ENCODE measurements at regions not wholly inside any gene's neighbourhood (a gene's known extent, or its start where the extent isn't known, plus 50 kb on each side); places are given as distances from the start of the nearest gene placed in this dataset.
"Not testable (repeated sequence)": the region's sequence is repeated elsewhere in the genome, so short reads cannot be mapped to it uniquely, and the experiment has no call there.

GRCh38 chr6:8820313-8820712, 385.0 kb upstream of the SLC35B3 start:
- Histone ChIP-seq H3K9me3 (peaks cover 0 to 13% of the 10 kb centered on the region in 2 donors), H3K27ac (no peak overlapping the region), H3K27me3 (no peaks in the 10 kb centered on the region), H3K36me3 (no peaks in the 10 kb centered on the region), H3K4me1 (no peaks in the 10 kb centered on the region), H3K4me3 (no peak overlapping the region)
- DNase-seq (ENCODE audit: low spot score): no peak
- TF ChIP-seq CTCF (IDR thresholded peaks at IDR 0.05): no peak

GRCh38 chr6:8819446-8819845, 384.1 kb upstream of the SLC35B3 start:
- H3K4me1 ChIP-seq: no peaks in the 10 kb centered on the region

GRCh38 chr6:8814440-8815000, 379.2 kb upstream of the SLC35B3 start:
- no peaks in the 10 kb centered on the region for H3K27me3 ChIP-seq
- H3K9me3 ChIP-seq: no peaks in the 10 kb centered on the region
- no peak overlapping the region for H3K27ac ChIP-seq
- no peak for DNase-seq (ENCODE audit: low spot score)
- no peak overlapping the region for H3K4me3 ChIP-seq
- no peaks in the 10 kb centered on the region for H3K4me1 ChIP-seq
- no peaks in the 10 kb centered on the region for H3K36me3 ChIP-seq
- TF ChIP-seq CTCF (IDR thresholded peaks at IDR 0.05): no peak

More at GRCh38 chr6:8819446-8819845, 384.1 kb upstream of the SLC35B3 start:
- Histone ChIP-seq H3K27me3 (no peaks in the 10 kb centered on the region), H3K9me3 (peaks cover 0 to 13% of the 10 kb centered on the region in 2 donors), H3K36me3 (no peaks in the 10 kb centered on the region), H3K27ac (no peak overlapping the region), H3K4me3 (no peak overlapping the region)
- no peak for DNase-seq (ENCODE audit: low spot score)
- TF ChIP-seq CTCF (IDR thresholded peaks at IDR 0.05): no peak

GRCh38 chr6:8810325-8810724, 375.0 kb upstream of the SLC35B3 start:
- Histone ChIP-seq H3K4me1 (no peaks in the 10 kb centered on the region), H3K27me3 (no peaks in the 10 kb centered on the region), H3K4me3 (no peak overlapping the region), H3K36me3 (no peaks in the 10 kb centered on the region), H3K27ac (no peak overlapping the region), H3K9me3 (no peaks in the 10 kb centered on the region)
- TF ChIP-seq CTCF (IDR thresholded peaks at IDR 0.05): no peak
- DNase-seq (ENCODE audit: low spot score): no peak

- Histone ChIP-seq H3K27ac (no peak overlapping the region), H3K9me3 (no peaks in the 10 kb centered on the region), H3K27me3 (no peaks in the 10 kb centered on the region), H3K36me3 (no peaks in the 10 kb centered on the region), H3K4me1 (no peaks in the 10 kb centered on the region), H3K4me3 (no peak overlapping the region)
- DNase-seq (ENCODE audit: low spot score): no peak
- no peak for TF ChIP-seq CTCF (IDR thresholded peaks at IDR 0.05)
Observed at GRCh38 chr6:8809662-8810061, 374.3 kb upstream of the SLC35B3 start.

- no peak overlapping the region for H3K27ac ChIP-seq
- H3K36me3 ChIP-seq: no peaks in the 10 kb centered on the region
- no peaks in the 10 kb centered on the region for H3K4me1 ChIP-seq
- no peaks in the 10 kb centered on the region for H3K9me3 ChIP-seq
- H3K27me3 ChIP-seq: no peaks in the 10 kb centered on the region
- DNase-seq (ENCODE audit: low spot score): no peak
- no peak overlapping the region for H3K4me3 ChIP-seq
- no peak for TF ChIP-seq CTCF (IDR thresholded peaks at IDR 0.05)
Observed at GRCh38 chr6:8803181-8803760, 367.9 kb upstream of the SLC35B3 start.

GRCh38 chr6:8802397-8802796, 367.1 kb upstream of the SLC35B3 start:
- H3K27ac ChIP-seq; H3K4me1 ChIP-seq; H3K27me3 ChIP-seq; H3K4me3 ChIP-seq; DNase-seq (ENCODE audit: low spot score); H3K9me3 ChIP-seq; H3K36me3 ChIP-seq: not testable (repeated sequence)
